GM19452 (cell line): ENCODE measurements at regions not wholly inside any gene's neighbourhood (a gene's known extent, or its start where the extent isn't known, plus 50 kb on each side); places are given as distances from the start of the nearest gene placed in this dataset.
"Not testable (repeated sequence)": the region's sequence is repeated elsewhere in the genome, so short reads cannot be mapped to it uniquely, and the experiment has no call there.

Experiments used
- ATAC-seq: cut with Tn5 transposase; IDR thresholded peaks from one replicate; pipeline ENCODE4 v1.9.1; 2021; ENCODE audit not compliant: unreplicated experiment

DNA sequence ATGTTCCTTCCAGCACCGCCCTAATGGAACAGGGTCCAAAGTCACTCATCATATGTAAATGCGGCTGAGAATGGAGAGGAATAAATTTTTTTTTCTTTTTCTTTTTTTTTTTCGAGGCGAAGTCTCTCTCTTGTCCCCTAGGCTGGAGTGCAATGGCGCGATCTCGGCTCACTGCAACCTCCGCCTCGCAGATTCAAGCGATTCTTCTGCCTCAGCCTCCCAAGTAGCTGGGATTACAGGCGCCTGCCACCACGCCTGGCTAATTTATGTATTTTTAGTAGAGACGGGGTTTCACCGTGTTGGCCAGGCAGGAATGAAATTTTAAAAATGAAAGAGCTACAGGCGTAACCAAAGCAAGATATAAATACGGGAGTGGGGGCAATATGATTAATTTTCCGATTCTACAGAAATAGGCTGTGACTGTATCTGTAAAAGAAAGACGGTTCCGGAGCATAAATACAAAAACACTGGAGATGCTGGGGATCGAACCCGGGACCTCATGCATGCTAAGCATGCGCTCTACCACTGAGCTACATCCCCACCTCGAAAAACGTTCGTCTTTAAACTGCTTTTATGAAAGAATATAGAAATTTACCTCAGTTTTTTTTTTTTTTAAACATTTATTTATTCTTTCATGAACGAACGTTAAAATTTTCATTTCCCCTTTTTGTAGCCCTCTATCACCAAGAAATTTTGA, 132.2 kb downstream of the GPX5 start:
- ATAC-seq: no peak

DNA sequence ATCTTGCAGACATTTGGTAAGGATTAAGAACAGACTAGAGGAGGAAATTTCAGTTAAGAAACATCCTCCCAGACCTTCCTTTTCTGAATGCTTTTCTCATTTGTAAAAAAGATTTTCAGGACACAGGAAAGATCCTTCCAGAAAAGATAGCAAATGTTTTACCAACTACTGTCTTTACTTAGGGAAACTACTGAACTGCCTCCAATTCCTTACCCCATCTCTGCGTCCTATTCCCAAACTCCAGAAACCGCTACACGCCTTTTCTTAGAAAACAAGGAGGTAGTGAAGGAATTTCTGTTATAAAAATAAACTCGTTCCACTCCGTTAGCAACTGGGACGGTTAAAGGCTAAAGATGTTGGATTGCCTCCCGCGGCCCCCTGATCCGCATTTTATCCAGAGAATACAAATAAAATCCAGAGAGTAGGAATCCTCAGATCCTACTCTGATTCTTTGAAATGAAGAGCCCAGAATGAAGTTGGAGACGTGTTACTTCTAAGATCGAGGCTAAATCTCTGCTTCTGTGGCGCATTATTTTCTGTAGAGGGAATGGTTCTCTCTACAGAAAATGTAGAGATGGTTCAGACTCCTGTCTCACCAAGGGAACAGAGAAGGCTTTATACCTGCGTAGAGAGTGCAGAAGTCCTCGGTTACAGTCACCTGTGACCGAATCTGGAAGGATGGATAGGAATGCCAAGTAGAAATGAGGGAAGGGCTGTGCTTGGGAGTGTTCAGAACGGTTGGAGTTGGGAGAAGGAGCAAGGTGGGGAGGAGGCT, 133.0 kb downstream of the GPX5 start:
- no peak for ATAC-seq

GRCh38 chr6:28659250-28659566, 133.5 kb downstream of the GPX5 start:
- ATAC-seq: no peak

DNA sequence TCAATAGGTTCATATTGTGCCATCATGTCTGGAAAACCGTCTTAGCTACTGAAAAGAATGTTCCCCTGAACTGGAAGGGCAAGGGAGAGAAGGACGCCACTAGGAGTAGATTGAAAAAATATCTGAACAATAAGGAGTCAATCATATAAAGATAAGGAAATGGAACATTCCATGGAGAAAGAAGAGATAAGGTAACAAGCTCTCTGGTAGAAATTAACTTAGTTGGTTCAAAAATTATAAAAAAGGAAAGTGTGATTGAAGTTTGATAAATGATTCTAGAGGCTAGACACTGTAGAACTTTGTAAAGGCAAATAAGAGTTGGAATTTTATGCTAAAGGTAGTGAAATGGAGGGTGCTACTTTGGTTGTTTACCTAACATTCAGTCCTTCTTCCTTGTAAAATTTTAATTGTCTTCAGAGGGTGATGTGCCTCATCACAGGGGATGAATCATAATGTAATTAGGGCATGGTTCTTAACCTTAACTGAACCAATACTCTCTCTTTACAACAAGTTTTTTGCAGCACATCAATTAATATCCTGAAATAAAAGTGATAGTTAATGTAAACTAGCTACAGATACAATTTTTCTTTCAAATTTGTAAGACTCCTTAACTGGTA, 135.5 kb downstream of the GPX5 start:
- no peak for ATAC-seq

DNA sequence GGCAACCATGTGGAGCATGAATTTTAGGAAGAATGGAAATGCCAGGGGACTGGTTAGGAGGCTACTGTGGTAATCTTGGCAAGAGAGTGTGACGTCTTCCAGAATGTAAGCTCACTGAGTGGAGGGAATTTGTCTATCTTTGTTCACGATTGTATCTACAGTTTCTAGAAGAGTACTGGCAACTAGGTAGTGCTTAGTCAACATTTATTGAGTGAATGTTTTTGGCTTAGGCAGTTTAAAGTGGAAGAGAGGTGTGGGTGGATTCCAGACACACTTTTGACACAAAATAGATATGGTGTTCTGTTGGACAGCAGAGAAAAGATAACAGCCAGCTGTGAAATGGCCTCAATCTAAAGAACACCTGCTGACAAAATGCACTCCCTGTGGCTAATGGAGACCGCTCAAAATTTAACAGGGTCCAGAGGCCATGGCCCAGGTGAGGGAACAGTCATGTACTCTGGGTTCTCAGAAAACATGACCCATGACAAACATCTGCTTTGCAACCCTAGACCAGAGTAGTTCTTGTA, 139.3 kb downstream of the GPX5 start:
- ATAC-seq: no peak

GRCh38 chr6:28673417-28673786, 147.7 kb downstream of the GPX5 start:
- no peak for ATAC-seq

GRCh38 chr6:28673787-28674671, 148.3 kb downstream of the GPX5 start:
- no peak for ATAC-seq

GRCh38 chr6:28675600-28675999, 149.9 kb downstream of the GPX5 start:
- no peak for ATAC-seq

DNA sequence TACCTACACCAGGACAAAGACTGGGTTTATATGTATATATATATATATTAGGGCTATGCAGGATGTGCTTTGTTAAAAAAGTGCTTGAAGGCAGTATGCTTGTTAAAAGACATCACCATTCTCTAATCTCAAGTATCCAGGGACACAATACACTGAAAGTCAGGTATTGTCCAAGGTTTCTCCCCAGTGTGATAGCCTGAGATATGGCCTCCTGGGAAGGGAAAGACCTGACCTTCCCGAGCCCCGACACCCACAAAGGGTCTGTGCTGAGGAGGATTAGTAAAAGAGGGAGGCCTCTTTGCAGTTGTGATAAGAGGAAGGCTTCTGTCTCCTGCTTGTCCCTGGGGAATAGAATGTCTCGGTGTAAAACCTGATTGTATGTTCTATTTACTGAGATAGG, 156.9 kb downstream of the GPX5 start:
- no peak for ATAC-seq

- not testable (repeated sequence) for ATAC-seq
These were observed 157.4 kb downstream of the GPX5 start for GRCh38 chr6:28682956-28683685.

GRCh38 chr6:28683945-28684538, 158.4 kb downstream of the GPX5 start:
- no peak for ATAC-seq

GRCh38 chr6:28685960-28686359, 160.3 kb downstream of the GPX5 start:
- ATAC-seq: not testable (repeated sequence)

DNA sequence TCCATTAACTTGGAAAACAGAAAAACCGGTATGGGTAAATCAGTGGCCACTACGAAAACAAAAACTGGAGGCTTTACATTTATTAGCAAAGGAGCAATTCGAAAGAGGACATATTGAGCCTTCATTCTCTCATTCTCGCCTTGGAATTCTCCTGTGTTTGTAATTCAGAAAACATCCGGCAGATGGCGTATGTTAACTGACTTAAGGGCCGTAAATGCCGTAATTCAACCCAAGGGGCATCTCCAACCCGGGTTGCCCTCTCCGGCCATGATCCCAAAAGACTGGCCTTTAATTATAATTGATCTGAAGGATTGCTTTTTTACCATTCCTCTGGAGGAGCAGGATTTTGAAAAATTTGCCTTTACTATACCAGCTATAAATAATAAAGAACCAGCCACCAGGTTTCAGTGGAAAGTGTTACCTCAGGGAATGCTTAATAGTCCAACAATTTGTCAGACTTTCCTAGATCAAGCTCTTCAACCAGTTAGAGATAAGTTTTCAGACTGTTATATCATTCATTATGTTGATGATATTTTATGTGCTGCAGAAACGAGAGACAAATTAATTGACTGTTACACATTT, 160.9 kb downstream of the GPX5 start:
- ATAC-seq: not testable (repeated sequence)

GRCh38 chr6:28687309-28687981, 161.8 kb downstream of the GPX5 start:
- not testable (repeated sequence) for ATAC-seq

DNA sequence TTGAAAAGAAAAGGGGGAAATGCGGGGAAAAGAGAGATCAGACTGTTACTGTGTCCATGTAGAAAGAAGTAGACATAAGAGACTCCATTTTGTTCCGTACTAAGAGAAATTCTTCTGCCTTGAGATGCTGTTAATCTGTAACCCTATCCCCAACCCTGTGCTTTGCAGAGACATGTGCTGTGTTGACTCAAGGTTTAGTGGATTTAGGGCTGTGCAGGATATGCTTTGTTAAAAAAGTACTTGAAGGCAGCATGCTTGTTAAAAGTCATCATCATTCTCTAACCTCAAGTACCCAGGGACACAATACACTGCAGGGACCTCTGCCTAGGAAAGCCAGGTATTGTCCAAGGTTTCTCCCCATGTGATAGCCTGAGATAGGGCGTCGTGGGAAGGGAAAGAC, 166.3 kb downstream of the GPX5 start:
- not testable (repeated sequence) for ATAC-seq

DNA sequence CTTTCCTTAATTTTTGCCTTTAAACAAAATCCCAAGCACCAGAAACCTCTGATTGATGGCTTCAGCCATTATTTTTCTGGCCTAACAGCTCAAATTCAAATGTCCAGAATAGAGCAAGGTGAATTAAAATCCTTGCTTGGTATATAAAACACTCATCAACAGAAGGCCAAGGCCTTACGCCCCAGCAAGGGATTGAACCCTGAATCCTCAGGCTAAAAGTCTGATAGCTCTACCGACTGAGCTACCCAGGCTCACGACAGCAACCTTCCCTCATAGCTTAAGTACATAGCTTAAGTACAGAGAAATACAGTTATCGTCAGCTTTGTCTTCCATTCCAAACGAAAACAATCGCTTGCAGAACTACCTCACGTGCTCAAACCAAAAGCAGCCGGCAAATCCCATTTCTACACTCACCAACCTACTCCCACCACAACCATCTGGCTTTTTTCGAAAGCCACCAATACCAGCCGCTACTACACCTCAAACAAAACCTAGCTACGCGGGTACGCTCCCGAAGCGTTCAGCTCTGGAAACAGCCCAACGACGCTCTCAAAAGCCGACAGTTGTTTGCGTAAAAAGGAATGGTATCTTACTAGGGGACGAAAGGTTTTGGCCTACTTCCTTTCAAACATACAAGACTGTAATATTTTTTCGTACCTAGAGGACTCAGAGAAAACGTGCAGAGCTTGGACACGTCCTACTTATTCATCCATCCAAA, 167.5 kb downstream of the GPX5 start:
- ATAC-seq: no peak

DNA sequence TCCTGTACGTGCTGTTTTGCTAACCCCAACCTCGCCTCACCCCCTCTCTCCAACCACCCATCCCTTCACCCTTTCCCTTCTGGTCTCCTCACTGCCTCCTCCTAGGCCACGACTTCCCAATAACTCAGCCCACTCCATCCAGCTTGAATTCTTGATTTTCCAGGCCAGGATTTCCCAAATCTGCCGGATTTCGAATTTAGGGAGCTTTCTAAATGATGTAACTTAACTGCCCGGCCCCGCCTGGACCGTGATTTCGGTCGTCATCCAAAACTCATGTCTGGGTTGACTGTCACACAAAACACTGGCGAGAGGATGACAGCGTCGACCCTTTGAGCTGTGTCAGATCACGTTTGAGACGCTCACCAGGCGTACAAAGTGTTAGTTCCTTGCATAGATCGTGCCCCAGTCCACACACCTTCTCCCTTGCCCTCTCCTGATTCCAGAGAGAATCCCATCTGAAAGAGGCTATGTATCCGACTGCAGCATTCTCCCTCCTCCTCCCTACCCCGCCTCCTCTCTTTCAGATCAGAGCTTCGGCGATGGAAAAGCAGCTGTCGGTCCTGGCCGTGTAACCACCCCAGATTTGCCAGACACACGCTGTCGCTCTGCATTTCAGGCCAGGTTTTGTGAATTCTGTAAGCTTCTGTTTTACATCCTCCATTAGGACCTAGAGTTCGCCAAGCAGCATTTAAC, 168.2 kb downstream of the GPX5 start:
- no peak for ATAC-seq

- ATAC-seq: no peak
These were observed 170.0 kb downstream of the GPX5 start for GRCh38 chr6:28695715-28696114.
